GM21526 (cell line): ENCODE measurements at regions not wholly inside any gene's neighbourhood (a gene's known extent, or its start where the extent isn't known, plus 50 kb on each side); places are given as distances from the start of the nearest gene placed in this dataset.
"Not testable (repeated sequence)": the region's sequence is repeated elsewhere in the genome, so short reads cannot be mapped to it uniquely, and the experiment has no call there.

Experiments used
- ATAC-seq: cut with Tn5 transposase; IDR thresholded peaks from one replicate; pipeline ENCODE4 v1.9.1; 2021; ENCODE audit warnings: moderate library complexity; ENCODE audit not compliant: unreplicated experiment, low FRiP score

DNA sequence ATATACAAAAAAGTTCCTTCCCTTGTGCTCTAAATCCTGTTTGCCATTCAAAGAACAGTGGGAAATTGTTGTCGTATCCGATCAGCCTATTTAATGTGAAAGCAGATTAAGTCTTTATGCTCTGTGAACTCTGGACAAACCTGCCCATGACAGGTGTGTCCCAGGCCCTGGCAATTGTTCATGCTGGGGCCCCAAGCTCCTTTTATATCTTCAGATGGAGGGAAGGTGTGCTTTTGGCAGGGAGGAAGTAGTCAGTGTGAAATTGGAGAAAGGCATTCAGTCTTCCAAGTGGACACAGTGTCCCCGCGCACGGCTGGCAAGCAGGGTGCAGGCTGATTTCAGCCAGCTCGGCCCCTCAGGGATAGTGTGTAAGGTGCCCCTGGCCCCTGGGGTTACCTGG lies 135.1 kb upstream of the F3 start:
- ATAC-seq = no peak

GRCh38 chr1:94675373-94675772 lies 133.8 kb upstream of the F3 start:
- ATAC-seq = no peak

DNA sequence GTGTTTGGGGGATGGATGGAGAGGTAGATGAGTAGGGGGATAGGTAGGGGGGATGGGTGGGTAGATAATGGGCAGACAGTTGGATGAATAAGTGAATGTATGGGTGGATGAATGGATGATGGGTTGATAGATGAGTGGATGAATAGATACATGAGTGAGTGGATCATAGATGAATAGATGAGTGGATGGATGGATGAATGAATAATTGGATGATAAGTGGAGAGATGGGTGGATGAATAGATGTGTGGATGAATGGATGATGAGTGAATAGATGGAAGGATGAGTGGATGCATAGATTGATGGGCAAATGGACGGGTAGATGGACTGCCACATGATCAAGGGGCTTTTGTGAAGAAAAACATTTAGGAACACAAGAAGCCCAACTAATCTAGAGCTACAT lies 133.3 kb upstream of the F3 start:
- no peak for ATAC-seq

GRCh38 chr1:94672934-94673333 lies 131.4 kb upstream of the F3 start:
- ATAC-seq = no peak

DNA sequence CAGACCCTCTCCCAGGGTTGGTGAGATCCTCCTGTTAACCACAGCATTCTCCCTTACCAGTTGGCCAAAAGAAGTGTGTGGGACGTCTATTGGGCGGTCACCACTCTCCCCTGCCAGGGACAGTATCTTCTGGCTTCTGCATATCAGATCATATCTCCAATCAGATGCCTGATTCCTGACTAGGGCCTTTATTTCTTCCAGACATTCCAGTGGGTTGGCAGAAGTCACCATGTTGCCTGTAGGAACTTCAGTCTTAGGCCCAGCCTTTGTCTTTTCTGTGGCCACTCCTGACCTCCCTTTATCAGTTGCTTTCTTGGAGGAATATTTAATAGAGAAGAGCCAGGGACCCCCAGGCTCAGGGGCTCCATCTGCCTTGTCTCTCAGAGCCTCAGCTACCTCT lies 130.4 kb upstream of the F3 start:
- no peak for ATAC-seq

DNA sequence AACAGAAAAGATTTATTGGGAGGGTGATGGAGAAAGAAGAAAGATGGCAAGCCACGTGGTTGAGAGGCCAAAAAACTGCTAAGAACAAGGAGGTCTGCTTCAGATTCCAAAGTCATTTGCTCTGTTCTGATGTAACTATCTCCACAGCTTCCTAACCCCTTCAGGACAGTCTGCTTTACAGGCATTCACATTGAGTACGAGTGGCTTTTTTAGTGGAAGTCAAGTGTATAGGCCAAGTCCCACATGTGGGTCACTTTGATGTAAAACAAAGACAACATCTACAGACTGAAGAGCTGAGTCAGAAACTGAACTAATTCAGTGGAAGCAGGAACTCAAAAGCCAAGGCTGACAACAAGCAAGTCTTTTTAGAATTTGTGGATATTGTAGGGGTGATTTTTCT lies 128.7 kb upstream of the F3 start:
- ATAC-seq = no peak

GRCh38 chr1:94669198-94669597 lies 127.6 kb upstream of the F3 start:
- ATAC-seq = no peak

DNA sequence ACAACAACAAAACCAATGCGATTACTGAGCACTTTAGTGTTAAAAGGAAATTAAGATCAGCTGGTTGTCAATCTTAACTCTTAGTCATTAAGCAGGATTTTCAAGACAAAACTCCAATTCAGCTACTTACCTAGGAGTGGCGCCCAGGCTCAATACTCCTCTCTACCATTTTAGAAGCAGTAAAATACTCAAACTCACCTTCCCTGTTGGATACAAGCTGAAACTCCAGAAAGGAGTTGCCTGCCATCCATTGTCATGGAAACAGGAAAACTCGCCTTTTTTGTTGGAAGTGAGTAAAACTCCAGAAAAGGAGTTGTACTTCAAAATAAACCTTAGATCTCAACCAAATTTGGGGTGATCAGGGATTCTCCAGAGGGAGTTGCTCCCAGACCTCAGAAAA lies 127.0 kb upstream of the F3 start:
- no peak for ATAC-seq

- ATAC-seq = no peak
These were observed 126.3 kb upstream of the F3 start for GRCh38 chr1:94667818-94668217.

DNA sequence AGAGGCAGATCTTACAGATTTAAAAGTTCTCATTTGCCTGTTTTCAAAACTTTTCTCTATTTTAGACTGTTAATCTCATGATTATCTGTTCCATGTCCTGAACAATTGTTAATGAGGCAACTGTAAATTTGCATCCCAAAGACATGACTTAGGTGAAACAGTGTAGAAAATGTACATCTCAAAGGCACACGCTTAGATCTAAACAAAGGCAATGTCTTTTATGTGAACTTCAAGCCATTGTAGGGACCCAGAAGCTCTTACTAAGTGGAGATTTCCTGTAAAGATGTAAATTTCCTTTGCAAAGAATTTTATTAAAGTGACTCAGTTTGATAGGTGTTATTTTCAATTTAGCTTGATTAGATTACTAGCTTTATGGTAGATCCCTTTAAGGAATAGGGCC lies 125.2 kb upstream of the F3 start:
- no peak for ATAC-seq

- no peak for ATAC-seq
These were observed 119.9 kb upstream of the F3 start for GRCh38 chr1:94661431-94661932.

DNA sequence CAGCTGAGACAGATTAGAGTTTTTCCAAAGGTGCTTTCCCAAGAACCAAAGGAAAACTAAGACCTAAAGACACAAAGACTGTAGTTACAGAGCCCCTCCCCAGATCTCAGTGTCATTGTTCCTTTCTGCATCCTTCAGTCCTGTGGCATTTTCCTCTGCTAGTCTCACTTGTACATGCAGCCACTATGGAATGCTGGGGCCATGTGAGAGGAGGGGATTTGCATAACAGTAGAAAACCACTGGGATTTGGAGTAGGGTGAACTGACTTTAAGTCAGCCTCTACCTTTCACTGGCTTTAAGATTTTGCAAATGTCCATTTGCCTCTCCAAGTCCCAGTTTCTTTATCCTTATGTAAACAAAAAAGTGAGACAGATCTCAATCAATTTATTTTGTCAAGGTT lies 119.4 kb upstream of the F3 start:
- no peak for ATAC-seq

- no peak for ATAC-seq
These were observed 118.7 kb upstream of the F3 start for GRCh38 chr1:94660258-94660657.

GRCh38 chr1:94659202-94659601 lies 117.6 kb upstream of the F3 start:
- ATAC-seq = not testable (repeated sequence)

DNA sequence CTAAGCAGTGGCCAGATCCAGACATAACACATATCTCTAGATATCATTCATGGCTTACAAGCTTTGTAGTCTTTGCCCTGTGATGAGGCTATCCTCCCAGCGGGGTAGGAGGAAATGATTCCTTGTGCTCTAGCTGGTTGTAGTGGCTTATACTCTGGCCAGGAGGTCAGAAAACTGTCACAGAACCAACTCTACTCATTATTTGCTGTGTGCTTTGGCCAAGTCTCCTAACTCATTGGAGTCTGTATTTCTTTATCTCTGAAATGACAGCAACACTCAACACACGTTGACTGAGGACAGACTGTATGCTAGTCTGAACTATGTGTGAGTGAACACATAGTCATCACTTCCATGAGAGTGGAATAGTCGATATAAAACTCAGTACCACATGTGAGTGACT lies 116.7 kb upstream of the F3 start:
- ATAC-seq = no peak

DNA sequence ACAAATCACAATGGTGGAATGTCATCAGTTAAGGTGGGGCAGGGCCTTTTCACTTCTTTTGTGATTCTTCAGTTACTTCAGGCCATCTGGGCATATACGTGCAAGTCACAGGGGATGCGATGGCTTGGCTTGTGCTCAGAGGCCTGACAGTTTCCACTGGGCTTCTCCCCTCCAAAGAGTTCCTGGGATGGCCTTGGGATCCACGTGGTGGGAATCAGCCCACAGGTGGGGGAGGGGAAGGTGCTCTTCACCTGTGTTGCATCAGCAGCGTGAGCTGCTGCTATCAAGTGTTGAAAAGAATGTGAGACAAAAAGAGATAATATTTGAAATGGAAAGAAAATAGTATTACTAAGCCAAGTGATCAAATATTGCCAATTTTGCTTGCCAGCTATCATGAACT lies 116.2 kb upstream of the F3 start:
- not testable (repeated sequence) for ATAC-seq

- no peak for ATAC-seq
These were observed 115.4 kb upstream of the F3 start for GRCh38 chr1:94656967-94657366.

- no peak for ATAC-seq
These were observed 113.4 kb upstream of the F3 start for GRCh38 chr1:94654919-94655318.

DNA sequence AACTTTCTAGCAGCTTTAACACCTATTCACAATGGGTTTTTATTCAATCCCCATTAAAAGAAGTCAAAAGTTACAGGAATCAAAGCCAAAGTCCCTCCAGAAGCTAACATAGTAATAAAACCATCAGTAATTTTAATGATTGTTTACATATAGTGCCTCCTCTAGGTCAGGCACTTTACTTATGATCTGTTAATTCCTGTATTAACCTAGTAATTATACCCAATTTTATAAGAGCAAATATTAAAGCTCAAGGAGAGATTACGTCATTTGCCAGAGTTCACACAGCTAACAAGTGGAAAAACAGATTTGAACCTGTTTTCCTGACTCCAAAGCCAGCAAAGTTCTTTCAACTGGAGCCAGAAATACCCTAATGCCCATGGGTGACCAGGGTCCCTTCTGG lies 112.9 kb upstream of the F3 start:
- no peak for ATAC-seq

DNA sequence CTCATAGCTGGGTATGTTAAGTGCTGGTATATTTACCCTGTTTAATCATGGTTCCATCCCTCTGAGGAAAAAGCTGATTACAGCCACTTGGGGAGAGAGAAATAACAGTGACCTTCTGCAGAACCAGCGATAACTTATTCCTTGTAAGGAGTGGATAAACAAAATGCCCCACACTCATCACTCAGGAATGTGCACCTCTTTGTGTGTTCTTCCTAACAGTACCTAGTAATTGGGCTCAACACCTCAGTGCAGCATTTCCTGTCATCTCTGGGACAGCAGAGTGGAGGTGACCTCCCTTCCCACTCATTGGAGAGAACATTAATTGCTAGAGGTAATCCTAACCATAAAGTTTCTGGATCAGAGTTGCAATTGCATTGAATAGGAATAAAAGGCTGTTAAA lies 112.5 kb upstream of the F3 start:
- ATAC-seq = no peak

GRCh38 chr1:94653454-94653853 lies 111.9 kb upstream of the F3 start:
- no peak for ATAC-seq

- ATAC-seq = no peak
These were observed 109.5 kb upstream of the F3 start for GRCh38 chr1:94651076-94651475.

- no peak for ATAC-seq
These were observed 108.7 kb upstream of the F3 start for GRCh38 chr1:94650301-94650700.
